Heart left ventricle (tissue), 16 donors: ENCODE measurements at regions not wholly inside any gene's neighbourhood (a gene's known extent, or its start where the extent isn't known, plus 50 kb on each side); places are given as distances from the start of the nearest gene placed in this dataset.

ENCODE experiments used
- ATAC-seq, 4 donors: fragments of 200-7000 bp; cut with Tn5 transposase; one replicate each; pipeline ENCODE4 v1.9.1; 2020 to 2022; ENCODE audit warnings: moderate library complexity in 4 of 4, mild to moderate bottlenecking in 3 of 4, moderate number of reproducible peaks in 1 of 4
- DNase-seq, 5 donors: peaks; one replicate each; pipeline ENCODE4 v3.0.0-alpha.2; 2020
- H3K27ac ChIP-seq, 12 donors: fragments of 200-600 bp; sonication (generic) in 4 of 12; one replicate each; pipeline versions ENCODE4 v1.5.0 to v1.8.0; 2016 to 2022; ENCODE audit warnings: mild to moderate bottlenecking in 2 of 12
- H3K27me3 ChIP-seq, 9 donors: fragments of 200-600 bp; sonication (generic) in 2 of 9; one replicate each; pipeline versions ENCODE4 v1.5.1 to v1.8.0; 2016 to 2022; ENCODE audit warnings: mild to moderate bottlenecking in 3 of 9
- H3K36me3 ChIP-seq, 9 donors: fragments of 200-600 bp; sonication (generic) in 2 of 9; one replicate each; pipeline versions ENCODE4 v1.5.0 to v1.8.0; 2018 to 2022; ENCODE audit warnings: mild to moderate bottlenecking in 2 of 9
- H3K4me1 ChIP-seq, 12 donors: fragments of 200-600 bp; sonication (generic) in 4 of 12; one replicate each; pipeline versions ENCODE4 v1.5.0 to v1.8.0; 2016 to 2022; ENCODE audit warnings: mild to moderate bottlenecking in 3 of 12
- H3K4me3 ChIP-seq, 12 donors: fragments of 200-600 bp; sonication (generic) in 4 of 12; one replicate each; pipeline versions ENCODE4 v1.5.0 to v1.8.0; 2017 to 2022; ENCODE audit warnings: mild to moderate bottlenecking in 9 of 12, moderate library complexity in 4 of 12
- H3K9me3 ChIP-seq, 12 donors: fragments of 200-600 bp; sonication (generic) in 4 of 12; one replicate each; pipeline versions ENCODE4 v1.5.0 to v1.8.0; 2016 to 2022; ENCODE audit warnings: mild to moderate bottlenecking in 1 of 12
- CTCF ChIP-seq, 12 donors: fragments of 200-600 bp; sonication (generic) in 4 of 12; IDR thresholded peaks; one replicate each; pipeline versions ENCODE4 v1.5.0 to v1.8.0; 2018 to 2022; ENCODE audit warnings: antibody characterized with exemption in 12 of 12, mild to moderate bottlenecking in 5 of 12
- POLR2A ChIP-seq, 2 donors: fragments of 450-650 bp; IDR thresholded peaks; one replicate each; pipeline ENCODE4 v1.6.1; 2017; ENCODE audit warnings: antibody characterized with exemption in 2 of 2, mild to moderate bottlenecking in 2 of 2, moderate library complexity in 2 of 2
- WGBS, 4 donors: extraction: QIAGEN DNeasy Blood & Tissue Kit in 2 of 4; methylation state at CpG; one replicate each; pipeline versions ENCODE4 v1.1.5 to v1.1.7; 2013 to 2018; 5-methylcytosine and 5-hydroxymethylcytosine counted together
- intact Hi-C, 10 donors: fragments of 100-400 bp; cut with DNase I; formaldehyde crosslinking; loops; one replicate each; pipeline versions ENCODE4 v1.11.1 to v1.14.2; 2022
- donor health status: ischemic (EF 13 %, LVEDD 7.1; RV severe dilation, severe dysfunction).
- donor health status: healthy with polysubstance abuse.
- donor health status: DM: no; HTN: yes; CAD: no.
- donor health status: DM: no; HTN: no; CAD: no.
- donor health status: ischemic (EF 25% LVEDD 6.9; RV normal size, moderate dysfunction).
- donor health status: ischemic (EF 25% LVEDD 5.7; RV mildly dilated, moderate dysfunction).
- donor health status: healthy.
- donor health status: DM: yes; HTN: yes; CAD: no.
- donor health status: ischemic (EF 35%, LVEDD 5.7; RV mildly dilated, moderate dysfunction).
- donor health status: nonischemic (EF 11% LVEDD 7.7; RV severe dilation, severe dysfunction).
- donor health status: DM: yes; HTN: yes; CAD: no.
- donor health status: PGD.
- donor health status: ischemic (EF 29% LVEDD 5.4; RV normal size, mild dysfunction).
- donor health status: nonischemic (EF 23%, LVEDD 6.1; RV moderate dilation, normal function).

- ATAC-seq: peak; percentile 75 to 89 (median 79)
- no peaks in the 10 kb centered on the region for H3K36me3 ChIP-seq
- intact Hi-C loops: loop anchor here (1.0 to 10.0 kb wide), 11 partner anchors 71 to 398 kb away; partner anchors contain the start of genes WDR41 (in 8 of the 10) and PDE8B (in 1 of the 10)
- WGBS, 4 donors: 46 to 48% (median 46%) methylated on average over 14 of the region's 14 CpGs
- H3K27ac ChIP-seq: no peak overlapping the region
- no peak overlapping the region for H3K4me3 ChIP-seq
- peaks cover 0 to 22% (median 0%) of the 10 kb centered on the region in 12 donors for H3K4me1 ChIP-seq
- H3K9me3 ChIP-seq: peaks cover 0 to 11% (median 0%) of the 10 kb centered on the region in 12 donors
- TF ChIP-seq POLR2A (IDR thresholded peaks at IDR 0.05) (no peak), CTCF (IDR thresholded peaks at IDR 0.05) (peak; percentile 61 to 90 (median 82))
- peak; percentile 66 to 75 (median 69) for DNase-seq
- no peaks in the 10 kb centered on the region for H3K27me3 ChIP-seq
These were observed 57.1 kb upstream of the ZBED3 start for GRCh38 chr5:77143998-77144836.

- no peak overlapping the region for H3K27ac ChIP-seq
- H3K27me3 ChIP-seq: no peaks in the 10 kb centered on the region
- no peaks in the 10 kb centered on the region for H3K36me3 ChIP-seq
- no peak for DNase-seq
- no peak overlapping the region for H3K4me3 ChIP-seq
- no peak for ATAC-seq
- H3K4me1 ChIP-seq: peaks cover 0 to 6% (median 0%) of the 10 kb centered on the region in 12 donors
- peaks cover 0 to 6% (median 0%) of the 10 kb centered on the region in 12 donors for H3K9me3 ChIP-seq
- TF ChIP-seq POLR2A (IDR thresholded peaks at IDR 0.05) (no peak), CTCF (IDR thresholded peaks at IDR 0.05) (no peak)
- intact Hi-C loops: loop anchor here in 7 of 10 donors (5.0 to 10.0 kb wide), 7 partner anchors 74 to 402 kb away; partner anchors contain the start of genes WDR41 (in 3 of the 7) and PDE8B (in 1 of the 7)
These were observed 53.3 kb upstream of the ZBED3 start for GRCh38 chr5:77140350-77140749.

GRCh38 chr5:77139001-77139400, 51.9 kb upstream of the ZBED3 start:
- peak in 3 of 4 donors; percentile 71 to 79 (median 78) for ATAC-seq
- Histone ChIP-seq H3K36me3 (no peaks in the 10 kb centered on the region), H3K27ac (no peak overlapping the region), H3K4me3 (no peak overlapping the region), H3K27me3 (no peaks in the 10 kb centered on the region), H3K4me1 (peaks cover 0 to 6% (median 0%) of the 10 kb centered on the region in 12 donors), H3K9me3 (no peaks in the 10 kb centered on the region)
- intact Hi-C loops: no loop called here
- 59 to 90% (median 70%) methylated on average over 5 of the region's 5 CpGs for WGBS, 4 donors
- TF ChIP-seq POLR2A (IDR thresholded peaks at IDR 0.05) (no peak), CTCF (IDR thresholded peaks at IDR 0.05) (no peak)
- no peak for DNase-seq
